ENCODE measurements at regions not wholly inside any gene's neighbourhood (a gene's known extent, or its start where the extent isn't known, plus 50 kb on each side); places are given as distances from the start of the nearest gene placed in this dataset.

DNA sequence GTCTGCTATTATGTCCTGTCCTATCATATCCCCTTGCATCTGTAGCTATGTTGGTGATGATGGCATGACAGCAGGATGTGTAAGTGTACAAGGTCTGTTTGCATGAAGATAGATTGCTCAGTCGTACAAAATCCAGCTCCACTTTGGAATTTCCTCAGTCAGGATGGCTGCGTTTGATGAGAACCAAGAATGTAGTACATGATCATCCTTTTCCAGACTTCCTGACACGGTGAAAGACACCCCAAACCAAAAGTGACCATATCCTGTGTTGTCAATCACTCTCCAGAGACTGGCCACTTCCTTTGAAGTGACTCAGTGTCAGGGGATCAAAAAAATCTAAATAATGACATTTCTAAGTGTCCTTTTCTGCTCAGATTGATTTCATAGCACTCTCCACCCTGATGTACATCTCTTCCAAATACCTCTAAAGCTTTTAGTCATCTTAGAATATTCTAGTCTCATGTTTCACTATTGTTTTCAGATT is 213.4 kb downstream of the PLK2 start:
- no peak for DNase-seq

DNA sequence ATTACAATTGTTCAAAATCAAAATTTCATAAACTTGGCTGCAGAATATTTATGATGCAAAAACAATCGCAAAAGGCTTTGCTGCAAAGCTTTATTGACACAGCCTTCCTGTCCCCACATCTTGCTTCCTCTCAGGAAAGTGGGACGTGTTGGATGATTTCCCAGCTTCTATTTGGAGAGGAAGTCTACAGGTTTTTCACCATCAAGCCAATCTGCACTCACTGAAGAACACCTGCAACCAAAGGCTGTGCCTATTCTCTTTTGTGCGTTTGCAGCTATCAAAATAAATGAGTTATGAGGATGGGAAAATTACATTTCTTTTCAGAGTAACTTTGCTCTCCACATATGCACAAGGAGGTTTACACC is 214.4 kb downstream of the PLK2 start:
- DNase-seq = no peak

DNA sequence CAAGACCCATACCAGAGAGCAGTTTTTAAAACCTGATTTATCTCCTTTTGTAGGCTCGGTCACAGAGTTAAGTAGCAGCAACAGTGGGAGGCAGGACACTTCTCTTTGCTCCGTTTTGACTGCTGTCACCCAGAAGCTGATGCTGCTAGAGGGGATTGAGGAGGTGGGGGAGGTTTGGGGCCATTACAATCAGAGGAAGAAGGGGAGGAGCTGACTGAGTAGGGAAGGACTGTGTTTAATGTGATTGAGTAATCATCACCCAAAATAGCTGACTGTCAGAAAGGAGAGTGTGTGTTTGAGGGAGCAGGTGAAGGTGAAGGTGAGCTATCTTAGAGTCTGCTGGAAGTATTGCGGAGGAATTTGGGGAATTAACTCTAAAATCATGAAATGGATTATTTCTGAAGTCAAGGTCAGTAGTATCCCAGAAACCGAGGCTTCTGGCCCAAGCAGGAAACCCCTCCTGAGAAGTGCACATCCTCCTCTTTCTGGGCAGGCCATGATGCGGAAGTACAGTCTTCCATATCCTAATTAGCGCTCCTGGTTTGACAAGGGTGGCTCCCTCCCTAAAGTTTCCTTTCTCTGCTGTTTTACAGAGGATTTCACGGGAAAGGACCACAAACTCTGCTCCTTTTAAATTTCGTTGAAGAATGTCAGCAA is 214.9 kb downstream of the PLK2 start:
- no peak for DNase-seq

DNA sequence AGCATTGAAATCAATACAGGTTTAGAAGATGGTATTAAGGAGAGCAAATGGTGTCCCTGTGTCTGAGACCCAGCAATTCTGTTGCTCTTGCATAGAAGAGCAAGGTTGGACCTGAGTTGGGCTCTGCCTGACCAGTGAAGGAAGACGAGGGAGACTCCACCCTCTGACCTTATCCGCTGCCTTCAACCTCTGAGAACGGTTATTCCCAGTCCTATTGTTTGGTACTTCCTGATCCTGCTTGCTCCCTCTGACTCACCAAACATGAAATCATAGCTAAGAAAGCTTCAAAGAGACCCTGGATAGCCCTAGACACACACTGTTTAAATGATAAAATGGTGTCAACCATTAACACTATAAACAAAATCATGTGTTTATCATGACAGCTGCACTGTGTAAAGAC is 218.5 kb downstream of the PLK2 start:
- DNase-seq = no peak

DNA sequence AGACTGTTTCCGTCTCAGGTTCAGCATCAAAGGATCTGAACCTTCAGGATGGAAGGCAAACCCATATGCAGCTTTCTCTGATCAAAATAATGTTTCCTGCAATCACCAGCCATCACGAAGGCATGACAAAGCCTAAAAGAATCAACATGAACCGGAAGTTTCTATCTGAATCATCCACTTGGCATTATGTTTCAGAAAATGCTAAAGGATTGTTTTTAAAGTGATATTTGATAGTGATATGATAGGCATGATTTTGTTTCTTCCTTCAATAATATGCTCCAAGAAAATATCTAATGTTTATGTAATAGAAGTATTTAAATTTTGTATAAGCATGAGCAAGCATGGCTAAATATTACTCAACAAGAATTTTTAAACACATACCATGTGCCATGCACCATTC is 219.6 kb downstream of the PLK2 start:
- no peak for DNase-seq

DNA sequence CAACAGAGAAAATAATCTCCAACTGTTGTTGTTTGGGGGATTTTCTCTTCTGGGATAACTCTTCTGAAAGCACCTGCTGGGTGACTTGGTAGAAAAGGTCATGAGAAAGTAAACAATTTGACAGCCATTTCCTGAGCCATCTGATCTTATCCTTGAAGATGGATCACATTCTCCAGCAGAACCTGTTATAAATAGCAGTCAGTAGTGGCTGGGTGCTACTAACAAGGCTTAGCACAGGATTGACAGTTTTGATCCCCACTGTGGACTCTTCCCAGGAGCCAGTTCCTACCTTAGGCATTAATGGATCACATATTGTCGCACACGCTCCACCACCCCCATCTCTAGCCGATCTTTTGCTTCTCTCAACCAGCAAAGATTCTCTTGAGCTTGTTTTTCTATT is 220.2 kb downstream of the PLK2 start:
- DNase-seq = no peak

DNA sequence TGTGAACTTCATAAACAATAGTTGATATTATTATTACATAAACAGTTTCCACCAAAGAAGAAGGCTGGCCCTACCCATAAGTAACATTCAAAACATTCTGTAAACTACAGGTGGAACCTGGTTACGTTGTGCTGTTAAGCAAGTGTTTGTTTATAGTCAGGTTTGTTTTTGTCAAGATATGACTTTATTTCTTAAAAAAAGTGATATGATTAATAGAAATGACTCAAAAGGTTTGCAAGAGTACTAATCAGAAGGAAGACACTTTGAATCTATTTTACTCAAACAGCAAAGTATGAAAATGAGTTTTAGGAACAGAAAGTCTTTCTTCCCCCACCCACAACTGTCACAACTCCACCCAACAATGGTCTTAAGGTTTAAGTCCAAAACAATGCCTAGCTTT is 220.8 kb downstream of the PLK2 start:
- peak; percentile 19 to 33 for DNase-seq

DNA sequence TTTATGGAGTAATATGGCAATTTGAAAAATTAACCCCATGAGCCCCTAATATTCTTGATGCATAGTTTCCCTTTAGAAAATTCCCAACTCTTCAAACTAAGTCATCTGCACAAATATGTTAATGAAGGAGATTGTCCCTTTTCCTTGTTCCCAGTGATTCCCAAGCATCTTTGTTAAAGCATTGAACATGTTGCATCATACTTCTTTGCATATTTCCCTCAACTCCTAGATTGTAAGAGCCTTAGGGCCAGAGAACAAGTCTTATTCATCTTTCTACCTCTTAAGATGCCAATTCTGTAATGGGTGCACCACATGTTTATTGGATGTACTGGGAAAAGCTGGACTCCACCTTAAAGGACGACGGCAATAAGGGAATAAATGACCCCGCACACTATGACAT is 223.4 kb downstream of the PLK2 start:
- DNase-seq = no peak

DNA sequence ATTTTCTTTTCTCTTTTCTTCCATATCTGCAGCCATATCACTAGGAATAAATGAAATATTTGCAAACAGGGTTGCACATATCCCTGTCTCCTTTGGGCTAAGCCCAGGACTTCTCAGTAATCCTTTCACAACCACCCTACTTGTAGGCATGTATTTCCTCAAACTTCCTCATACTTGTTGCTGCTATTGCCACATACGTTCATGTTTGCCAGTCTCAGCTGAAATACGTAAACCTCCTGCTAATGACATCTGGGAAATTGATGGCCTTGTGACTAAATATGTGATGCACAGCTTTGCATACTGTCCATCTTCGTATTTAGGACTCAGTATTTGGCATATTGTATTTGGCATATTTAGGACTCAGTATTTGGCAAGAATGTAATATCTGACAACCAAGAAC is 224.6 kb downstream of the PLK2 start:
- peak; percentile 90 to 96 for DNase-seq

DNA sequence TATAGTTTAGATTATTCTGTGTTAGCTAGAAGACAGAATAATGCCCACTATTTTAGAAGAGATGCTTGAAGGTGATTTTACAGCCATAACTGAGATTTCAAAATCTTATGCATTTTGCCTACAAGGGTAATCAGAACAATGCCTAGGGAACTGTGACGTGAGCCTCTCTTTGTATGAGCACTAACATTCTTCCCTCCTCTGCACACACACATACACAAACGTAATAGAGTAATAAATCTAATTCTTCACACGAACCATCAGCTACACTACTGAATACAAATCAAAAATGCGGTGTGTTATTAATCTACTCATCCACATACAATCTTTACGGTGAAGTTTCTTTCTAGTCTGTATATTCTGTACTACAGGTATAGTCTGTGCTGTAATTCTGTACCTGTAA is 227.8 kb downstream of the PLK2 start:
- no peak for DNase-seq

DNA sequence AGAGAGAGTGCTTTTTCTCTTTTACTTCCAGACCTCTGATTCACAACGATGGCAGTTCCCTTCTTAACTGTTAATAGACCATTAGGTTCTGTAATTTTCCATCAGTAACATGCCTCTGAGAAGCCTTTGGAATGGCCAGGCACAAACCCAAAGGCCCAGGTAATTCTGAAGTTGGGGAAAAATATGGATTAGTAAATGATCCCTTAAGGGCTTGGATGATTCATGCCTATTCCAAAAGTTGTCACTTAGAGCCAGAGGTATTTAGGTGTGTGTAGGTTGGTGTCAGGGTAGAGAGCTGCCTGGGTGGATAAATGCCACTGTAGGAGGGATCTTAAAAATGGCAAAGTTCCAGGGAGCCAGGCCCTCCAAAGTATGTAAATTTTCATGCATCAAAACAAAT is 228.8 kb downstream of the PLK2 start:
- no peak for DNase-seq

DNA sequence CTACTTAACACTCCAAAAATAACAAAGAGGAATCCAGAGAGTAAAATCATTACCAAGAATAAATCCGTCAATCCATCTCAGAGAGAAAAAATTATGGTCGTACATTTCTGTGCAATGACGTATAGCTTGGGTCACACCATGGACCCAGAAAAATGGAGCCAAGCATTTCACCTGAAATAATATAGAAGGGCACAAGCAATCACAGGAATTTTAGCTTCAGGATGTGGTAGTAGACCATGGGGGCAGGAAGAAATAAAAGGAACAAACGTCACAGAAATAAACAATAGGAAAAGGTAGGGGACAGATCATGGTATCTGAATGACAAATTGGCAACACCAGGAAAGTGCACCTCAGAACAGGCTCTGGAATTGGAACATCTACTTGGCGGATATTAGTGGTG is 231.0 kb downstream of the PLK2 start:
- DNase-seq = no peak

DNA sequence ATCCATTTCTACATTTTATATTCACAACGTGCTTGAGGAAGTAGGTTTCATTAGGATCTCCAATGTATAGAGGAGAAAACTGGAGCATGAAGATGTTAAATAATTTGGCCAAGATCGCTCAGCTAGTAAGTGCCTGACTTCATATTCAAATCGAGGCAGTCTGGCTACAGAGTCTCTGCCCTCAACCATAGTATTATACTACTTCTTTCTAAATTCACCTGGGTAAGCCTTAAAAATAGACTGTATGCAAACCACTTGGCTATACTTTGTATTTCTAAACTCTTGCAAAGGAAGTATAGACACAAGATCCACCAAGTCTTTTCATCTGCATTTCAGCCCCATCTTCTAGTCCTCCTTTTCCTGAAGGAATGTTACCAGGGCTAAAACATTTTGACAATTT is 232.0 kb downstream of the PLK2 start:
- DNase-seq = no peak

DNA sequence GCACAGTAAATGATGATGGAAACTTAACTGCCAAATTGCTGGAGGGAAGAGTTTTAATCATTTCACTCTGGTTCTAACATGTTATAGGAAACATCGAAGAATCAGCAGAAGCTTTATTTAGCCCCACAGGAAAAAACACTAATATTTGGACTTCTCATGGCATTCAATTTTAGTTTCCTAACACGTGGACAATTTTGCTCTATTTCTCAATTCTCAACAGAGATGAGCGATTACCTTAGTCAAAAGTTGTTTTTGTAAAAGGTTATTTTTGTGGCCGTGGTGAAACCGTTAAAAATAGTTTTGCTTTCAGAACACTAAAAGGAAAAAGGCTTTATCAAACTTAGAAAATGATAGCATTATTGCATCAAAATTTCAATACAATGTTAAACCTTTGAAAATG is 235.2 kb downstream of the PLK2 start:
- no peak for DNase-seq

DNA sequence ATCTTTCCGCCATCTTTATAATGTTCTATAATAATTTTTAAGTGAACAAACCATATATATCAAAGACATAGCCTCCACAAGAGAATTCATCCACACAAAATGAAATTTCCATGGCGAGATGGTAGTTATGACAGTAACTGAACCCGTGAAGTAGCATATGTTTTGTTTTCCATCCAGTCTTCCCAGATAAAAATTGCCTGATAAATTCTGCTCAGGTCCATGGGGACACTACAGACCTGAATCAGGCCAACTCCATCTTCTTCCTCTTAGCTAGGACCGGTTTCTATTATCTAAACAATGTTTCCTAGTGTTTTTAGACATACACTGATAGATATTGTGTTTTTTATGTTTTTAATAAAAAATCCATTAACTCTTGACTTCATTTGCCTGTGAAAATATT is 235.7 kb downstream of the PLK2 start:
- DNase-seq = no peak

DNA sequence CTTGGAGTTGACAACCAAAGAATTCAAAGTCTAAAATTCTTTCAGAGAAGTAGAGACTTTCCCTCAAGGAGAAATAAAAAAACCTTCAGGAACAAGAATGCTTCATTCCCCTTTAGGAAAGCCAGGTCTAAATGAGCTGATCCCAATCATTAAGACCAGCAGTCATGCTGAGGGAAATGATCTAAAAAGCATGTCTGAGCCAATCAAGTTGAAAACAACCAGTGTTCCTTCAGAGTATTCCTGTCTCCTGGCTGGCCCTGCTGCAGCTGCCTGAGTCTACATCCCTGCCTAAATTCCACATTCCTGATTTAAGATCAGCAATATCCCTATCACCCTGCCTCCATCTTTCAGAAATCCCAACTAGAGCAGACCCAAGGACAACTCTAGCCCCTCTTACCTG is 244.5 kb downstream of the PLK2 start:
- no peak for DNase-seq

DNA sequence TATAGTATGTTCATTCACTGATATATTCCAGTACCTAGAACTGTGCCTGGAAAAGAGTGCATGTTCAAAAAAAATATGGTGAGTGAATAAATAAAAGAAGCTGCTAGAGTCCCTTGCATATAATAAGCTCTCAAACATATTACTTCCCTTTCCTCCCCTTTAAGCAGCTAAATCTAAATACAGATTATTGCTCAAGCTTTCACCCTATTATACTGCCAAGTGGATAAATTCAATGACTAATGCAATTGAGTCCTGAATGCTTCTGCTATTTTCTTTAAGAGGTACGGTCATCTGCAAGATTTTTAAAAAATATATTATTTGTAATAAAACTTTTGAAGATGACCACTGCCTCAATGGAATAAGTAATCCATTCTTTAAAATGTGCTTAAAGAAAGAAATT is 248.4 kb downstream of the PLK2 start:
- DNase-seq = peak in 1 of 2 donors; percentile 74

DNA sequence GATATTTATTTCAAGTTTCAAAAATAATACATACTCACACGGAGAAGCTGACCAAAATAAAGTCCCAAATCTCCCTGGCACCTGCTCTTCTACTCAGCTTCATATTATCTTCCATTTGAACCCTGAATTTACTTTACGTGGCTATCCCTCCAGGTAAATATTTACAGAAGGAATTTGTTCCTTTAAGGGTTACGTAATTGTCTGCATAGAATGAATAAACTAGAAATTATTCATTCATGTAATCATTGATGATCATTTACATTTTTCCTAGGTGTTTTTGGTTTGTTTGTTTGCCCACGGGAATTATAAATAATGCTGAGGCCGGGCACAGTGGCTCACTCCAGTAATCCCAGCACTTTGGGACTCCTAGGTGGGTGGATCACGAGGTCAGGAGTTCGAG is 251.2 kb downstream of the PLK2 start:
- DNase-seq = no peak

DNA sequence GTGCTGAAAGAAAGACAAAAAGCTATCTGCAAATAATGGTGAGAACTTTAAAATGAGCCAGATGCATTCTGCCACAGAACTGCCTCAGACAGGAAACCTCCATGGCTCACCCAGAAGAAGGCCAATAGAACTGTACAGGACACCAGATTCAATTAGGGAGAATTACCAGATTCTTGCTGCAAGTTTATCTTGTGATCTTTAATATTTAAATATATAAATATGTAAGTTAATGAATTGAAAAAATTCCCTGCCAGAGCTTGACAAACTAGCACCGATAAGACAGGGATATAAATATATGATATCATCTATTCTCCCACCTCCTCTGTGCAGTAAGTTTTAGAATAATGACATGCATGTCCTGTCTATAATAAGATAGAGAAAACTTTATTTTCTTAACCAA is 252.8 kb downstream of the PLK2 start:
- DNase-seq = no peak

DNA sequence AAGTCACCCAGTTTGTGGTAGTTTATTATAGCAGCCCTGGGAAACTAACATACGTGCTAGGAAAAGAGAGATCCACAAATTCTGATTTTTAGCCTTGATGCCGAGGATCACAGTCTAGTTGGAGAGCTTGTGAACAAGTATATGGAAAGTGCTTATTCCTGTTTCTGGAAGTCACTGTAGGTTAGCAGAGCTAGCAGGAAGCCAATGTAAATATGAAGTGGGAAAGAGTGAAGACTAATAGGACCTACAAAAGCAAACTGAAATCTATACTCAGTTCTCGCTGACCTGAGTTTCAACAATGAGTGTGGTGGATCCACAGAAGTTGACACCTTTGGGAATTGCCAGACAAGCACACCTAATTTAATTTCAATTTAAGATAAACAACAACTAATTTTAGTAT is 254.9 kb downstream of the PLK2 start:
- no peak for DNase-seq

DNA sequence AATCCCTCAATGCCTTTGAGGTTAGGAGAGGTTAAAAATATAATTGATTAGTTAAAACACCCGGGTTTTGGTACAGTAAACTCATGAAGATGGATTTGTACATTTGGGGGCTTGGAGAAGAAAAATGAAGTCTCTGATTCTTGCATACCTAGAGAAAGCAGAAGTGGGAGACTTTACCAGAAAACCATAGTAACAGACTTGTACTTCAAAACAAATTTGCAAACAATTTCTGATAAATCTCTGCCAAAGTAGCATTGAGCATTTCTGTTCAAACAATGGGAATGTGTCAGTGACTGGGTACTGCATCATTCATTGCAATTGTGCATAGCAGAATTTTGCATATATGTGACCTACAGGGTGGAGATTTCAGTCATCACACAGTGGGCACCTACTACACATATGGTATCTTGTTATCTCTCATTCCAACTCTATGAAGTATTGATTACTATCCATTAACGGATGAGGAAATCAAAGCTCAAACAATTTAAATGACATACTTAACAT is 256.9 kb downstream of the PLK2 start:
- DNase-seq = no peak

DNA sequence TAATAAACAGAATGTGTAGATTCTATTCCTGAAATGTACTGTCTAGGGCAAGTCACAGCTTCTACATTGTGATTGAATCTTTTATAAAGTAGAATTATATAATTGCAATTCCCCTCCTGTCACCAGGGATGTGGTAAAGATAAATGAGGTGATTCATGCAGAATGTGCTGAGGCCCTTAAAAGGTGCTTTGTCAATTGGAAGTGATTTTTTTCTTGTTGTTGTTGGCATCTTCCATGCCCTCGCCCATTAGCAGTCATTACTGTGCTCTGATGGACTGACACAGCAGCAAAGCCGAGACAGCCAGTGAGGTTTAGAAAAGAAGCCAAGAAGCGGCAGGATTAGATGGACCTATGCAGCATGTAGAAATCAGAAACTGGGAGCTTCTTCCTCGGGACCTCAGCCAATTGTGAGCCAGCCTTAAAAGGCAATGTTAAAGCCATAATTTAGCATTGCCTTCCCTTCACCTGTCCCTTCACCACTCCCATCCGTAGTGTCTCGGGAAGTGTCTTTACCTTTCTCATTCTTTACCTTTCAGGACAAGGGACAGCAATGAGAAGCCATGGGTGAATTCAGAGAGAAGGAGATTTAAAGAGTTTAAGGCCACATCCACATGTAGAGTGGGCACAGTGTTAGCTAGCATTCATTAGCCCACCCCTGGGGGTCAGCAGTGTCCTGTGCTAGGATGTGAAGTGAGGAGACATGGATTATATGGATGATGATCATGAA is 257.8 kb downstream of the PLK2 start:
- DNase-seq = no peak

DNA sequence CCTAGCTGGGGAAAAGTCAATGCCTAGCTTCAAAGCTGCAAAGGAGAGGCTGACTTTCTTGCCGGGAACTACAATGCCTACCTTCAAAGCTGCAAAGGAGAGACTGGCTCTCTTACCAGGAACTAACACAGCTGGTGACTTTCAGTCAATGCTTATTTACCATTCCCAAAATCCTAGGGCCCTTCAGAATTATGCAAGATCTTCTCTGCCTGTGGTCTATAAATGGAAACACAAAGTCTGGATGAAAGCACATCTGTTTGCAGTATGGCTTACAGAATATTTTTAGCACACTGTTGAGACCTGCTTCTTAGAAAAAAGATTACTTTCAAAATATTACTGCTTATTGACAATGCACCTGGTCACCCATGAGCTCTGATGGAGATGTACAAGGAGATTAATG is 259.4 kb downstream of the PLK2 start:
- no peak for DNase-seq

DNA sequence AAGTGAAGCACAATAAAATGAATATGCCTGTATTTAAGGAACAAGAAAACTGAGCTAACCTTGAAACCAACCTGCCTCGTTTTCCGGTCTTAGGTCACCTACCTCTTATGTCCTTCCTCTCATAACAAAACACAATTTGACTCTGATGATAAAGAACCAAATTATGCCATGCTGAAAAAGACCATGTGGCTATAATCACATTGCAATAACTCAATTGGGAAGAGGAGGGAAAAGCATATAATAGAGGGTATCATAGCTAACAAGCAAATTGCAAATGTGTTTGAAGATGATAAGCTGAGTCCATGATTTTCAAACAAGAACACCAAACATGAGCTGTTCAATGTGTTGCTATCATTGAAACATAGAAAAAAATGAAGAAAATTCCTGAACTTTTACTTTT is 260.8 kb downstream of the PLK2 start:
- no peak for DNase-seq

DNA sequence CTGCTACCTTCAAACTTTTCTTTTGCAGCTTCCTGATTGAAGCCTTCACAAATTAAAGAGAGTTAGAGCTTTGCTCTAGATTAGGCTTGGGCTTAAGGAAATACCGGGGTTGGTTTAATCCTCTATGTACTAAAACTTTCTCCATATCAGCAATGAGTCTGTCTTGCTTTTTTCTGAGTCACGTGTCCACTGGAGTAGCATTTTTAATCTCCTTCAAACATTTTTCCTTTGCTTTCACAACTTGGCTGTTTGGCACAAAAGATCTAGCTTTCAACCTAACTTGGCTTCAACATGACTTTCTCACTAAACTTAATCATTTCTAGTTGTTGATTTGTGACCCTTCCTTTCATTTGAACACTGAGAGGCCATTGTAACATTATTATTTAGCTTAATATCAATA is 261.6 kb downstream of the PLK2 start:
- DNase-seq = no peak
